Hepatocyte (in vitro differentiated cells): ENCODE measurements at regions not wholly inside any gene's neighbourhood (a gene's known extent, or its start where the extent isn't known, plus 50 kb on each side); places are given as distances from the start of the nearest gene placed in this dataset.

ENCODE experiments used
- CTCF ChIP-seq: fragments of 200-600 bp; sonication (generic); IDR thresholded peaks from 2 replicates; pipeline ENCODE4 v1.5.1; 2016; ENCODE audit warnings: antibody characterized with exemption, mild to moderate bottlenecking; ENCODE audit not compliant: poor library complexity
- EZH2 ChIP-seq: fragments of 200-600 bp; sonication (generic); IDR thresholded peaks from 2 replicates; pipeline ENCODE4 v1.6.1; 2016; ENCODE audit warnings: antibody characterized with exemption, mild to moderate bottlenecking, borderline replicate concordance
- EZH2phosphoT487 ChIP-seq: fragments of 200-600 bp; sonication (generic); IDR thresholded peaks from one replicate; pipeline ENCODE4 v1.6.1; 2018; ENCODE audit warnings: antibody characterized with exemption, mild to moderate bottlenecking, low read depth, moderate library complexity; ENCODE audit not compliant: unreplicated experiment, severe bottlenecking

GRCh38 chr18:40296717-40297413 lies 1658.2 kb upstream of the PIK3C3 start:
- TF ChIP-seq CTCF (no peak), EZH2phosphoT487 (no peak), EZH2 (no peak)
